ENCODE measurements at regions not wholly inside any gene's neighbourhood (a gene's known extent, or its start where the extent isn't known, plus 50 kb on each side); places are given as distances from the start of the nearest gene placed in this dataset.
A peak's percentile ranks its signal among the peaks of the same experiment; 100 is the strongest.

DNA sequence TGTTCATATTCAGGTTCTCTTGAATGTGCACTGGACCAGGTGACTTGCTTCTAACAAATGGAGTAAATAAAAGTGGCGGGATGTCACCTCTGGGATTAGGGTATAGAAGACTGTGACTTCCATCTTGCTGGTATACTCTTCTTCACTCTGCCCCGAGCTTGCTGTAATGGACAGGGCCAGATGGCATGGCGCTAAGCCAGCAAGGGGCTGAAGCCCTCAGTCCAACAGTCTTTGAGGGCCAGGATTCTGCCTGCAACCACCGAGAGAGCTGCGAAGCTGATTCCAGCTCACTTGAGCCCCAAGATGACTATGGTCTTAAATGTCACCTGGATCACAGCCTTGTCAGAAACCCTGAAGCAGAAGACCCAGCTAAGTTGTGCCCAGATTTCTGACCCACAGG, 600.0 kb downstream of the FGF9 start:
- no peaks in the 10 kb centered on the region for H3K27me3 ChIP-seq
- no peaks in the 10 kb centered on the region for H3K4me1 ChIP-seq
- H3K4me3 ChIP-seq, result no peak overlapping the region
- no peaks in the 10 kb centered on the region for H3K36me3 ChIP-seq
- no peak for DNase-seq
- TF ChIP-seq POLR2A (IDR thresholded peaks at IDR 0.05) (no peak), EP300 (IDR thresholded peaks at IDR 0.05) (no peak), CTCF (IDR thresholded peaks at IDR 0.05) (no peak), POLR2AphosphoS5 (IDR thresholded peaks at IDR 0.05) (no peak)
- WGBS, 2 donors, result 94 to 95% methylated on average over 5 of the region's 5 CpGs
- intact Hi-C loops (cut with DNase I), result no loop called here
- no peak overlapping the region for H3K27ac ChIP-seq
- H3K9me3 ChIP-seq, result no peaks in the 10 kb centered on the region

DNA sequence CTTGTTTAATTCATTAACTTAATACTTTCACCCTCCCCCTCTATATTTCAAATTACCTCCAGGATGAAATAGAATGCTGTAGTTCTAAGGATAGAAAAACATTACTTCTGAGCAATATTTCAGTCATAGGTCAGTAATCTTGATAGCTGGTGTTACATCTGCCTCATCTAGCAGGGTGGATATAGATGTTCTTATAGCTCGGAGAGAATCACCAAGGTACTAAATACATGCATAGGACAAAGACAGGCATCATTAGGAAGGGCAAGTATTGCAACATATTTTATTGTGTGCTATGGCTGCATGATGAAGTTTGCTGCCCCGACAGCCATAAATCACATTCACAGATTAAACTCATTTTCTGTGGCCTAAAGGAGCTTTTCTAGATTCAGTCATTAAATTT, 601.0 kb downstream of the FGF9 start:
- Histone ChIP-seq H3K36me3 (no peaks in the 10 kb centered on the region), H3K9me3 (no peaks in the 10 kb centered on the region), H3K4me3 (no peak overlapping the region), H3K4me1 (no peaks in the 10 kb centered on the region), H3K27me3 (no peaks in the 10 kb centered on the region), H3K27ac (no peak overlapping the region)
- DNase-seq, result no peak
- TF ChIP-seq POLR2AphosphoS5 (IDR thresholded peaks at IDR 0.05) (no peak), POLR2A (IDR thresholded peaks at IDR 0.05) (no peak), EP300 (IDR thresholded peaks at IDR 0.05) (no peak), CTCF (IDR thresholded peaks at IDR 0.05) (no peak)
- 87 to 93% methylated on average over 2 of the region's 2 CpGs for WGBS, 2 donors
- intact Hi-C loops (cut with DNase I), result no loop called here

DNA sequence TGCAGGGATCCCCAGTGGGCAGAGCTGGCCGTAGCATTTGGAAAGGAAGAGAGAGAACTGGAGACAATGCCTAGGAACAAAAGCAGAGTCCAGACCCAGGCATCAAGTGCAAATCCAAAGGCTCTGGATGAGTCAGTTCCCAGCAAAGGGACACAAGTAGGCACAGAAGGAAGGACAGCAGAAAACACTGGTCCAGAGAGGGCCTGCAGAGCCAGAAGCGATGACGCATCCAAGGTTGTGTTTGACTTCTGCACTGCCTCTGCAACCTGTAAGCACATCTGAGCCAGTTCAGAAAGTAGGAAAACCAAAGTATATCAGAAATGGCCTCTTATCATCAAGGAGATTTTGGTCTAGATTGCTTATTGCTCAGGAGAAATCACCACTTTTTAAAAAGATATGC, 604.5 kb downstream of the FGF9 start:
- 94 to 96% methylated on average over 3 of the region's 3 CpGs for WGBS, 2 donors
- DNase-seq, result no peak
- H3K36me3 ChIP-seq, result no peaks in the 10 kb centered on the region
- TF ChIP-seq POLR2AphosphoS5 (IDR thresholded peaks at IDR 0.05) (no peak), POLR2A (IDR thresholded peaks at IDR 0.05) (no peak), CTCF (IDR thresholded peaks at IDR 0.05) (no peak), EP300 (IDR thresholded peaks at IDR 0.05) (no peak)
- no peaks in the 10 kb centered on the region for H3K27me3 ChIP-seq
- intact Hi-C loops (cut with DNase I), result no loop called here
- no peak overlapping the region for H3K27ac ChIP-seq
- H3K4me3 ChIP-seq, result no peak overlapping the region
- H3K4me1 ChIP-seq, result no peaks in the 10 kb centered on the region
- no peaks in the 10 kb centered on the region for H3K9me3 ChIP-seq

DNA sequence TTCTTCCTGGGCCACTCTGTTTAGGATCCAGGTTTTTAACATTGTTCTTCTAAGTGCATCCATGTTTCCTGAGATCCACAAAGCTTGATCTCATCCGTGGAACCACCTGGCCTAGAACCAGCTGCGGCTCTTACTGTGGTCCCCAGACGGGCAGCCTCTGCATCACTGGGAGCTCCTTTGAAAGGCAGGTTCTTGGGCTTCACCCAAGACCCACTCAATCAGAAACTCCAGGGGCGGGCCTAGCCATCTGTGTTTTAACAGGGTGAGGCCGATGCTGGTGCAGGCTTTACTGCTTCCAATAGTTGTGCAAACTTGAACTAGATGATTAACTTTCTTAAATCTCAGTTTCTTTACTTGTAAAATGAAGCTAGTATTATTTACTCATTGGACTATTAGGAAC, 605.7 kb downstream of the FGF9 start:
- no peaks in the 10 kb centered on the region for H3K4me1 ChIP-seq
- H3K27me3 ChIP-seq, result no peaks in the 10 kb centered on the region
- H3K4me3 ChIP-seq, result no peak overlapping the region
- H3K36me3 ChIP-seq, result no peaks in the 10 kb centered on the region
- DNase-seq, result no peak
- no peak overlapping the region for H3K27ac ChIP-seq
- no peaks in the 10 kb centered on the region for H3K9me3 ChIP-seq
- intact Hi-C loops (cut with DNase I), result no loop called here
- WGBS, 2 donors, result 86 to 87% methylated on average over 5 of the region's 5 CpGs
- TF ChIP-seq POLR2A (IDR thresholded peaks at IDR 0.05) (no peak), EP300 (IDR thresholded peaks at IDR 0.05) (no peak), CTCF (IDR thresholded peaks at IDR 0.05) (no peak), POLR2AphosphoS5 (IDR thresholded peaks at IDR 0.05) (no peak)

DNA sequence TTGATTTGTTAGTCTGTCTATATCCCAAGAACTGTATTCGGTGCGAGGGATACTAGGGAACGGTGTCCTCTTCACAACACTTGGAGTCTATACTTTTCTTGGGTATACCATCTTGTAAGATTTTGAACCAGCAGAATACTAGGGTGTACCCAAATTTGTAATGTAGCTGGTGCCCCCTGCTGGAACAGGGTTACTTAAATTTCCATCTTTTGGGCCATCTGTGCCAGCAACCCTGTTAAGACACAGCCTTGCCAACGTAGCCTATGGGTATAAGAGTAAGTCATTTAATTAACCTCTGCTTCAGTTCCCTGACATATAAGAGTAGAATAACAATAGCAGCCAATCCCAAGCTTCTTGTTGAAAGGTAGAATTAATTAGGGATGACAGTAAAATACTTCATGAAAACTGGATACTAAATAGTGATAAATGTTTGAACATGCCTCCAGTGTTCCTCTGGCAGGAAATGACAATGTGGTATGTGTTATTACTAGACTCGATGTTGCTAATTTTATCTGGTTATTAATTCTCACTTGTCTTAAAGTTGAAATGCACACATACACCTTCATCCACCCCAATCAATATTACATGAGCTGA, 607.6 kb downstream of the FGF9 start:
- Histone ChIP-seq H3K9me3 (no peaks in the 10 kb centered on the region), H3K36me3 (no peaks in the 10 kb centered on the region), H3K27ac (no peak overlapping the region), H3K27me3 (no peaks in the 10 kb centered on the region), H3K4me3 (no peak overlapping the region), H3K4me1 (no peaks in the 10 kb centered on the region)
- DNase-seq, result no peak
- intact Hi-C loops (cut with DNase I), result loop anchor here (2.0 kb wide), 1 partner anchor 640 kb away; no protein-coding TSS in a partner anchor
- 58 to 70% methylated on average over 5 of the region's 5 CpGs for WGBS, 2 donors
- TF ChIP-seq POLR2AphosphoS5 (IDR thresholded peaks at IDR 0.05) (no peak), CTCF (IDR thresholded peaks at IDR 0.05) (peak in 3 of 4 experiments; percentile 26 to 40 (median 40)), EP300 (IDR thresholded peaks at IDR 0.05) (no peak), POLR2A (IDR thresholded peaks at IDR 0.05) (no peak)
